SK-N-SH treated with all-trans-retinoic acid at 6 μM for 48 hours (cell line): ENCODE measurements at regions not wholly inside any gene's neighbourhood (a gene's known extent, or its start where the extent isn't known, plus 50 kb on each side); places are given as distances from the start of the nearest gene placed in this dataset.
"Not testable (repeated sequence)": the region's sequence is repeated elsewhere in the genome, so short reads cannot be mapped to it uniquely, and the experiment has no call there.

Experiments
- ATAC-seq: fragments of 200-7000 bp; cut with Tn5 transposase; 3 replicates; pipeline ENCODE4 v1.9.1; 2020; ENCODE audit warnings: mild to moderate bottlenecking, moderate library complexity

- ATAC-seq, result not testable (repeated sequence)
Observed at GRCh38 chr9:42325561-42325960, 142.1 kb downstream of the SPATA31A6 start.

GRCh38 chr9:42326482-42326881 lies 143.0 kb downstream of the SPATA31A6 start:
- not testable (repeated sequence) for ATAC-seq

GRCh38 chr9:42335342-42335741 lies 151.9 kb downstream of the SPATA31A6 start:
- peak; percentile 54 for ATAC-seq

GRCh38 chr9:42335984-42336657 lies 152.7 kb downstream of the SPATA31A6 start:
- peak; percentile 41; the same call in 2 of the 3 replicates for ATAC-seq

- not testable (repeated sequence) for ATAC-seq
Observed at GRCh38 chr9:42338275-42338674, 154.8 kb downstream of the SPATA31A6 start.

- ATAC-seq, result not testable (repeated sequence)
Observed at GRCh38 chr9:42339671-42340434, 156.4 kb downstream of the SPATA31A6 start.

- ATAC-seq, result peak; percentile 34; the same call in 2 of the 3 replicates
Observed at GRCh38 chr9:42340435-42340723, 156.9 kb downstream of the SPATA31A6 start.

- not testable (repeated sequence) for ATAC-seq
Observed at GRCh38 chr9:42341860-42342259, 158.4 kb downstream of the SPATA31A6 start.

GRCh38 chr9:42342297-42342696 lies 158.8 kb downstream of the SPATA31A6 start:
- ATAC-seq, result not testable (repeated sequence)

GRCh38 chr9:42344508-42344907 lies 161.0 kb downstream of the SPATA31A6 start:
- not testable (repeated sequence) for ATAC-seq

- ATAC-seq, result not testable (repeated sequence)
Observed at GRCh38 chr9:42346916-42347315, 163.5 kb downstream of the SPATA31A6 start.

- not testable (repeated sequence) for ATAC-seq
Observed at GRCh38 chr9:42349181-42349580, 165.7 kb downstream of the SPATA31A6 start.

- not testable (repeated sequence) for ATAC-seq
Observed at GRCh38 chr9:42350412-42350811, 167.0 kb downstream of the SPATA31A6 start.

- not testable (repeated sequence) for ATAC-seq
Observed at GRCh38 chr9:42357604-42358373, 174.3 kb downstream of the SPATA31A6 start.

- not testable (repeated sequence) for ATAC-seq
Observed at GRCh38 chr9:42358626-42359247, 175.3 kb downstream of the SPATA31A6 start.

GRCh38 chr9:42364410-42365243 lies 181.2 kb downstream of the SPATA31A6 start:
- not testable (repeated sequence) for ATAC-seq

GRCh38 chr9:42365244-42365945 lies 181.9 kb downstream of the SPATA31A6 start:
- peak; percentile 63 for ATAC-seq

- peak; percentile 37; the same call in 1 of the 3 replicates for ATAC-seq
Observed at GRCh38 chr9:42368279-42368881, 184.9 kb downstream of the SPATA31A6 start.

- ATAC-seq, result not testable (repeated sequence)
Observed at GRCh38 chr9:42370172-42370571, 186.7 kb downstream of the SPATA31A6 start.

GRCh38 chr9:42371417-42371816 lies 188.0 kb downstream of the SPATA31A6 start:
- not testable (repeated sequence) for ATAC-seq
